OCI-LY7 (cell line): ENCODE measurements at regions not wholly inside any gene's neighbourhood (a gene's known extent, or its start where the extent isn't known, plus 50 kb on each side); places are given as distances from the start of the nearest gene placed in this dataset.

Experiments
- BruUV-seq: library from RNA; stranded (reverse); fragments of 400-500 nt; replicated peaks from 2 replicates; lab custom pipeline; 2021; lab: Mats Ljungman, UMichigan
- CTCF ChIA-PET: fragments of 300-600 bp; sonication (Branson Sonifier 250); formaldehyde crosslinking; loops from one replicate; lab custom pipeline; 2022; ENCODE audit warnings: antibody characterized with exemption; ENCODE audit not compliant: unreplicated experiment; lab: Charles Lee
- POLR2A ChIA-PET: fragments of 300-600 bp; sonication (Branson Sonifier 250); formaldehyde crosslinking; loops from one replicate; lab custom pipeline; 2022; ENCODE audit warnings: antibody characterized with exemption; lab: Charles Lee
- DNase-seq: peaks from one replicate; pipeline ENCODE4 v3.0.0-alpha.2; 2015; ENCODE audit warnings: low spot score
- H2AFZ ChIP-seq: fragments of 200-600 bp; sonication (generic), shearing (Covaris generic); 2 replicates; pipeline ENCODE4 v1.6.1; 2014; ENCODE audit warnings: mild to moderate bottlenecking, antibody characterized with exemption, low read length, moderate library complexity
- H3K27ac ChIP-seq: fragments of 200-600 bp; sonication (generic); 2 replicates; pipeline ENCODE4 v1.5.1; 2014; ENCODE audit warnings: mixed run types, low read depth, mild to moderate bottlenecking, moderate library complexity, low read length, inconsistent platforms; ENCODE audit not compliant: poor library complexity, severe bottlenecking
- H3K36me3 ChIP-seq: fragments of 200-600 bp; sonication (generic); 2 replicates; pipeline ENCODE4 v1.6.1; 2014; ENCODE audit warnings: mild to moderate bottlenecking, antibody characterized with exemption, low read length, moderate library complexity, mixed read lengths; ENCODE audit not compliant: insufficient read depth
- H3K4me1 ChIP-seq: fragments of 200-600 bp; sonication (generic); 2 replicates; pipeline ENCODE4 v1.5.1; 2014; ENCODE audit warnings: mild to moderate bottlenecking, low read length; ENCODE audit not compliant: insufficient read depth, poor library complexity, severe bottlenecking
- H3K4me2 ChIP-seq: fragments of 200-600 bp; sonication (generic); 2 replicates; pipeline ENCODE4 v1.6.1; 2014; ENCODE audit warnings: mild to moderate bottlenecking, low read length
- H3K4me3 ChIP-seq: fragments of 200-600 bp; sonication (generic); 2 replicates; pipeline ENCODE4 v1.5.1; 2014; ENCODE audit warnings: mild to moderate bottlenecking, low read depth, low read length; ENCODE audit not compliant: poor library complexity, severe bottlenecking
- H3K79me2 ChIP-seq: fragments of 200-600 bp; sonication (generic); 2 replicates; pipeline ENCODE4 v1.6.1; 2016; ENCODE audit warnings: low read depth, mild to moderate bottlenecking, low read length, moderate library complexity, mixed read lengths; ENCODE audit not compliant: insufficient read depth
- H3K9me2 ChIP-seq: fragments of 200-600 bp; sonication (generic); 2 replicates; pipeline ENCODE4 v1.6.1; 2016; ENCODE audit warnings: mild to moderate bottlenecking, low read length, mixed read lengths; ENCODE audit not compliant: insufficient read depth
- H3K9me3 ChIP-seq: fragments of 200-600 bp; sonication (generic); 2 replicates; pipeline ENCODE4 v1.6.1; 2014; ENCODE audit warnings: mild to moderate bottlenecking, mixed run types, low read length, mixed read lengths
- H4K20me1 ChIP-seq: fragments of 200-600 bp; sonication (generic); 2 replicates; pipeline ENCODE4 v1.6.1; 2014; ENCODE audit warnings: mild to moderate bottlenecking, antibody characterized with exemption, low read length, moderate library complexity, mixed read lengths; ENCODE audit not compliant: insufficient read depth
- CTCF ChIP-seq: fragments of 200-600 bp; sonication (generic); conservative IDR thresholded peaks from 2 replicates; pipeline ENCODE4 v1.5.1; 2014; ENCODE audit warnings: mild to moderate bottlenecking, antibody characterized with exemption, low read length, moderate library complexity, mixed read lengths
- EZH2phosphoT487 ChIP-seq: fragments of 200-600 bp; sonication (generic); IDR thresholded peaks from 2 replicates; pipeline ENCODE4 v1.6.1; 2018; ENCODE audit warnings: low read depth, borderline replicate concordance, mild to moderate bottlenecking, mixed run types, antibody characterized with exemption, low read length, moderate library complexity, mixed read lengths
- intact Hi-C: fragments of 100-400 bp; cut with micrococcal nuclease; formaldehyde crosslinking; loops from one replicate; pipeline ENCODE4 v1.10.0; 2022; ENCODE audit not compliant: unreplicated experiment

GRCh38 chr3:31331278-31331677 is 201.4 kb upstream of the STT3B start:
- Histone ChIP-seq H3K9me3 (no peaks in the 10 kb centered on the region), H3K36me3 (no peaks in the 10 kb centered on the region), H3K79me2 (no peaks in the 10 kb centered on the region), H3K4me1 (no peaks in the 10 kb centered on the region), H3K9me2 (no peaks in the 10 kb centered on the region), H2AFZ (no peak overlapping the region), H3K4me2 (no peak overlapping the region), H3K27ac (no peak overlapping the region), H3K4me3 (no peak overlapping the region), H4K20me1 (no peaks in the 10 kb centered on the region)
- no peak for TF ChIP-seq CTCF
- no peak for TF ChIP-seq EZH2phosphoT487
- ChIA-PET POLR2A (interaction anchor here (0.7 kb wide), 1 partner anchor 8 kb away, joined by 3 read pairs; no protein-coding TSS in a partner anchor), CTCF (no interaction called here)
- no TSS peak for BruUV-seq
- no peak for DNase-seq
- intact Hi-C loops: no loop called here

GRCh38 chr3:31341130-31341529 is 191.6 kb upstream of the STT3B start:
- no peak overlapping the region for H2AFZ ChIP-seq
- POLR2A ChIA-PET: interaction anchor here (1.2 kb wide), 1 partner anchor 9 kb away, joined by 3 read pairs; no protein-coding TSS in a partner anchor
- H4K20me1 ChIP-seq: no peaks in the 10 kb centered on the region
- CTCF ChIA-PET: no interaction called here
- H3K9me2 ChIP-seq: no peaks in the 10 kb centered on the region
- H3K4me1 ChIP-seq: no peaks in the 10 kb centered on the region
- H3K36me3 ChIP-seq: no peaks in the 10 kb centered on the region
- intact Hi-C loops: no loop called here
- H3K79me2 ChIP-seq: no peaks in the 10 kb centered on the region
- no peak for DNase-seq
- no peak overlapping the region for H3K4me2 ChIP-seq
- TF ChIP-seq CTCF: no peak
- TF ChIP-seq EZH2phosphoT487: no peak
- no TSS peak for BruUV-seq
- no peak overlapping the region for H3K4me3 ChIP-seq
- H3K27ac ChIP-seq: no peak overlapping the region
- no peaks in the 10 kb centered on the region for H3K9me3 ChIP-seq

- H3K27ac ChIP-seq: no peak overlapping the region
- BruUV-seq: no TSS peak
- H3K9me2 ChIP-seq: 0 out of 2 replicates have a peak, but pooled peaks cover 5% of the 10 kb centered on the region
- ChIA-PET POLR2A (no interaction called here), CTCF (no interaction called here)
- no peak overlapping the region for H3K4me2 ChIP-seq
- DNase-seq: no peak
- no peaks in the 10 kb centered on the region for H3K9me3 ChIP-seq
- H3K4me3 ChIP-seq: no peak overlapping the region
- no peaks in the 10 kb centered on the region for H3K4me1 ChIP-seq
- intact Hi-C loops: no loop called here
- no peaks in the 10 kb centered on the region for H3K36me3 ChIP-seq
- no peak overlapping the region for H2AFZ ChIP-seq
- no peaks in the 10 kb centered on the region for H4K20me1 ChIP-seq
- TF ChIP-seq CTCF: no peak
- TF ChIP-seq EZH2phosphoT487: no peak
- no peaks in the 10 kb centered on the region for H3K79me2 ChIP-seq
Observed at GRCh38 chr3:31343075-31343474, 189.7 kb upstream of the STT3B start.
